CD4-positive, alpha-beta T cell treated with Interleukin-15 for 4 hours (primary cell): ENCODE measurements at regions not wholly inside any gene's neighbourhood (a gene's known extent, or its start where the extent isn't known, plus 50 kb on each side); places are given as distances from the start of the nearest gene placed in this dataset.

ENCODE experiments used
- DNase-seq: peaks from one replicate; pipeline ENCODE4 v3.0.0-alpha.2; 2020; ENCODE audit warnings: low spot score

GRCh38 chr21:25329227-25329825 lies 278.0 kb downstream of the MRPL39 start:
- no peak for DNase-seq

GRCh38 chr21:25328736-25329135 lies 278.5 kb downstream of the MRPL39 start:
- no peak for DNase-seq

- no peak for DNase-seq
Measured at GRCh38 chr21:25326181-25326580, 281.1 kb downstream of the MRPL39 start.

GRCh38 chr21:25324666-25325065 lies 282.6 kb downstream of the MRPL39 start:
- no peak for DNase-seq

GRCh38 chr21:25323356-25323949 lies 283.8 kb downstream of the MRPL39 start:
- DNase-seq, result no peak

- DNase-seq, result no peak
Measured at GRCh38 chr21:25314247-25314646, 293.0 kb downstream of the MRPL39 start.

GRCh38 chr21:25313829-25314228 lies 293.5 kb downstream of the MRPL39 start:
- no peak for DNase-seq

GRCh38 chr21:25307489-25307888 lies 299.8 kb downstream of the MRPL39 start:
- no peak for DNase-seq

GRCh38 chr21:25304611-25305010 lies 302.7 kb downstream of the MRPL39 start:
- DNase-seq, result no peak

- no peak for DNase-seq
Measured at GRCh38 chr21:25300632-25301031, 306.6 kb downstream of the MRPL39 start.

- DNase-seq, result no peak
Measured at GRCh38 chr21:25298512-25299491, 308.5 kb downstream of the MRPL39 start.

GRCh38 chr21:25297117-25297516 lies 310.2 kb downstream of the MRPL39 start:
- DNase-seq, result no peak

- no peak for DNase-seq
Measured at GRCh38 chr21:25296252-25296651, 311.0 kb downstream of the MRPL39 start.

- no peak for DNase-seq
Measured at GRCh38 chr21:25292396-25292795, 314.9 kb downstream of the MRPL39 start.

- DNase-seq, result peak; percentile 12
Measured at GRCh38 chr21:25283720-25284119, 323.6 kb downstream of the MRPL39 start.

GRCh38 chr21:25281134-25281533 lies 326.1 kb downstream of the MRPL39 start:
- no peak for DNase-seq

- no peak for DNase-seq
Measured at GRCh38 chr21:25280061-25280460, 327.2 kb downstream of the MRPL39 start.

GRCh38 chr21:25273959-25274358 lies 333.3 kb downstream of the MRPL39 start:
- no peak for DNase-seq

- no peak for DNase-seq
Measured at GRCh38 chr21:25254491-25255174, 352.6 kb downstream of the MRPL39 start.

- DNase-seq, result no peak
Measured at GRCh38 chr21:25246546-25246945, 360.7 kb downstream of the MRPL39 start.

- DNase-seq, result no peak
Measured at GRCh38 chr21:25244735-25245134, 362.5 kb downstream of the MRPL39 start.

- DNase-seq, result no peak
Measured at GRCh38 chr21:25243808-25244207, 363.5 kb downstream of the MRPL39 start.
